ENCODE measurements at regions not wholly inside any gene's neighbourhood (a gene's known extent, or its start where the extent isn't known, plus 50 kb on each side); places are given as distances from the start of the nearest gene placed in this dataset.

- TF ChIP-seq CTCF (conservative IDR thresholded peaks at IDR 0.05), result no peak
- H3K4ac ChIP-seq (ENCODE audit: low read depth, low read length), result no peak overlapping the region
These were observed 208.1 kb downstream of the OPA1 start for GRCh38 chr3:193801097-193801496.

More at GRCh38 chr3:193801097-193801496, 208.1 kb downstream of the OPA1 start:
- Histone ChIP-seq H3K23ac (ENCODE audit: insufficient read length, low read depth, low read length) (no peak overlapping the region), H3K23me2 (ENCODE audit: insufficient read length, low read depth, low read length, poor library complexity, severe bottlenecking) (no peaks in the 10 kb centered on the region), H2BK12ac (ENCODE audit: insufficient read length, low read depth, low read length) (no peak overlapping the region), H4K5ac (ENCODE audit: insufficient read length, low read depth, low read length) (no peak overlapping the region), H3K27ac (ENCODE audit: insufficient read length, low read depth, low read length) (no peak overlapping the region), H3K18ac (ENCODE audit: insufficient read length, low read depth, low read length) (no peak overlapping the region), H4K8ac (replicated peaks; ENCODE audit: insufficient read length, low read depth, low read length) (no peak overlapping the region), H3K9me3 (ENCODE audit: control insufficient read depth, low read depth, low read length) (no peaks in the 10 kb centered on the region), H2BK5ac (ENCODE audit: insufficient read length, low read length) (no peak overlapping the region), H3K27me3 (ENCODE audit: insufficient read depth, low read length) (no peaks in the 10 kb centered on the region), H3K4me2 (ENCODE audit: insufficient read depth, insufficient read length, low read length) (no peak overlapping the region), H3K4me1 (ENCODE audit: insufficient read depth, low read length) (no peaks in the 10 kb centered on the region; the same call in 1 of the 2 replicates), H2BK20ac (ENCODE audit: low read depth, low read length, poor library complexity, severe bottlenecking) (no peak overlapping the region), H2AFZ (ENCODE audit: low read length) (no peak overlapping the region), H4K20me1 (ENCODE audit: control insufficient read depth, insufficient read depth, insufficient read length) (no peaks in the 10 kb centered on the region), H3K14ac (ENCODE audit: insufficient read depth, low read length) (no peak overlapping the region), H2BK120ac (ENCODE audit: low read depth, low read length, poor library complexity, severe bottlenecking) (no peak overlapping the region), H3K56ac (ENCODE audit: insufficient read length, low read depth, low read length) (no peak overlapping the region), H4K91ac (ENCODE audit: insufficient read length, low read depth, low read length) (no peak overlapping the region), H3K79me2 (ENCODE audit: insufficient read depth, low read length) (no peaks in the 10 kb centered on the region), H2AK5ac (ENCODE audit: insufficient read length, low read length) (no peak overlapping the region), H3K9ac (ENCODE audit: extremely low read depth, insufficient read length, low read length) (no peak overlapping the region), H3T11ph (ENCODE audit: low read length) (no peak overlapping the region), H3K79me1 (ENCODE audit: insufficient read depth, low read depth, low read length, poor library complexity, severe bottlenecking) (no peaks in the 10 kb centered on the region), H2BK15ac (ENCODE audit: low read depth, low read length) (no peak overlapping the region)
- Mint-ChIP-seq H3K36me3 (ENCODE audit: insufficient read depth in 1 of 3, low read depth in 3 of 3) (0 out of 7 replicates have a peak, but pooled peaks cover 0 to 2% (median 0%) of the 10 kb centered on the region in 3 experiments), H3K9me3 (peaks cover 0 to 3% of the 10 kb centered on the region in 2 experiments; a peak in 2 of 5 replicates), H3K4me3 (no peak overlapping the region), H3K4me1 (peaks cover 5 to 11% of the 10 kb centered on the region in 2 experiments; a peak in 3 of 4 replicates), H3K27me3 (ENCODE audit: low read depth) (peaks cover 4% of the 10 kb centered on the region), H3K27ac (no peak overlapping the region)
- DNase-seq, result no peak

Data from H9 (cell line).